Activated B cell treated with CpG ODN at 0.5 μM for 24 hours (primary cell): ENCODE measurements at regions not wholly inside any gene's neighbourhood (a gene's known extent, or its start where the extent isn't known, plus 50 kb on each side); places are given as distances from the start of the nearest gene placed in this dataset.

Experiments
- ATAC-seq: fragments of 200-7000 bp; cut with Tn5 transposase; one replicate; pipeline ENCODE4 v1.10.0; 2021; ENCODE audit warnings: low read depth, mild to moderate bottlenecking, moderate library complexity
- CTCF ChIA-PET: fragments of 350-600 bp; sonication (Branson Sonifier 250); formaldehyde crosslinking; loops from one replicate; lab custom pipeline; 2021; ENCODE audit warnings: antibody characterized with exemption; lab: Charles Lee
- POLR2A ChIA-PET: fragments of 350-600 bp; sonication (Branson Sonifier 250); formaldehyde crosslinking; loops from one replicate; lab custom pipeline; 2021; ENCODE audit warnings: antibody characterized with exemption; lab: Charles Lee
- DNase-seq: peaks from one replicate; pipeline ENCODE4 v3.0.0; 2022
- H3K27ac Mint-ChIP-seq: one replicate; pipeline ENCODE4 v1.8.0; 2020; ENCODE audit warnings: mixed read lengths
- H3K27me3 Mint-ChIP-seq: one replicate; pipeline ENCODE4 v1.8.0; 2021; ENCODE audit warnings: mixed read lengths
- H3K36me3 Mint-ChIP-seq: one replicate; pipeline ENCODE4 v1.8.0; 2021; ENCODE audit warnings: low read depth, mixed read lengths
- H3K4me1 Mint-ChIP-seq: one replicate; pipeline ENCODE4 v1.8.0; 2021; ENCODE audit warnings: mixed read lengths
- H3K4me3 Mint-ChIP-seq: one replicate; pipeline ENCODE4 v1.8.0; 2020; ENCODE audit warnings: mild to moderate bottlenecking, mixed read lengths
- H3K9me3 Mint-ChIP-seq: one replicate; pipeline ENCODE4 v1.8.0; 2020; ENCODE audit warnings: mixed read lengths
- CTCF ChIP-seq: fragments of 200-600 bp; IDR thresholded peaks from one replicate; pipeline ENCODE4 v1.8.0; 2022; ENCODE audit warnings: antibody characterized with exemption, mild to moderate bottlenecking
- intact Hi-C: fragments of 100-400 bp; cut with micrococcal nuclease; formaldehyde crosslinking; loops from one replicate; pipeline ENCODE4 v1.15.1; 2024

- Mint-ChIP-seq H3K9me3 (peaks cover 10% of the 10 kb centered on the region), H3K4me3 (no peak overlapping the region), H3K4me1 (no peaks in the 10 kb centered on the region), H3K27ac (no peak overlapping the region), H3K27me3 (no peaks in the 10 kb centered on the region), H3K36me3 (no peaks in the 10 kb centered on the region)
- TF ChIP-seq CTCF, result no peak
- ChIA-PET CTCF (no interaction called here), POLR2A (interaction anchor here (0.5 kb wide), 1 partner anchor 1796 kb away, joined by 3 read pairs; no protein-coding TSS in a partner anchor)
- intact Hi-C loops, result no loop called here
- no peak for DNase-seq
- no peak for ATAC-seq
These were observed 1101.6 kb upstream of the RAG2 start for GRCh38 chr11:37699644-37700043.

GRCh38 chr11:37695283-37695682 lies 1097.2 kb upstream of the RAG2 start:
- Mint-ChIP-seq H3K4me3 (no peak overlapping the region), H3K36me3 (no peaks in the 10 kb centered on the region), H3K27me3 (no peaks in the 10 kb centered on the region), H3K27ac (no peak overlapping the region), H3K9me3 (peaks cover 11% of the 10 kb centered on the region), H3K4me1 (no peaks in the 10 kb centered on the region)
- intact Hi-C loops, result no loop called here
- POLR2A ChIA-PET, result no interaction called here
- CTCF ChIA-PET, result no interaction called here
- ATAC-seq (no peak), DNase-seq (no peak)
- no peak for TF ChIP-seq CTCF

- DNase-seq, result no peak
- Mint-ChIP-seq H3K27ac (no peak overlapping the region), H3K36me3 (no peaks in the 10 kb centered on the region), H3K9me3 (peaks cover 11% of the 10 kb centered on the region), H3K4me3 (no peak overlapping the region), H3K4me1 (no peaks in the 10 kb centered on the region), H3K27me3 (no peaks in the 10 kb centered on the region)
- CTCF ChIA-PET, result no interaction called here
- intact Hi-C loops, result no loop called here
- no peak for TF ChIP-seq CTCF
- no peak for ATAC-seq
- POLR2A ChIA-PET, result no interaction called here
These were observed 1091.9 kb upstream of the RAG2 start for GRCh38 chr11:37689951-37690350.

GRCh38 chr11:37688456-37688855 lies 1090.4 kb upstream of the RAG2 start:
- intact Hi-C loops, result no loop called here
- H3K4me1 Mint-ChIP-seq, result no peaks in the 10 kb centered on the region
- POLR2A ChIA-PET, result no interaction called here

GRCh38 chr11:37687130-37687529 lies 1089.1 kb upstream of the RAG2 start:
- CTCF ChIA-PET, result no interaction called here

More at GRCh38 chr11:37688456-37688855, 1090.4 kb upstream of the RAG2 start:
- no peaks in the 10 kb centered on the region for H3K27me3 Mint-ChIP-seq
- H3K27ac Mint-ChIP-seq, result no peak overlapping the region
- no peak overlapping the region for H3K4me3 Mint-ChIP-seq
- peaks cover 4% of the 10 kb centered on the region for H3K9me3 Mint-ChIP-seq
- CTCF ChIA-PET, result no interaction called here
- no peak for ATAC-seq
- DNase-seq, result no peak
- no peaks in the 10 kb centered on the region for H3K36me3 Mint-ChIP-seq
- no peak for TF ChIP-seq CTCF

More at GRCh38 chr11:37687130-37687529, 1089.1 kb upstream of the RAG2 start:
- Mint-ChIP-seq H3K4me3 (no peak overlapping the region), H3K27ac (no peak overlapping the region), H3K9me3 (peaks cover 4% of the 10 kb centered on the region), H3K4me1 (no peaks in the 10 kb centered on the region), H3K36me3 (no peaks in the 10 kb centered on the region), H3K27me3 (no peaks in the 10 kb centered on the region)
- intact Hi-C loops, result no loop called here
- POLR2A ChIA-PET, result no interaction called here
- DNase-seq (no peak), ATAC-seq (no peak)
- no peak for TF ChIP-seq CTCF
